ENCODE measurements at regions not wholly inside any gene's neighbourhood (a gene's known extent, or its start where the extent isn't known, plus 50 kb on each side); places are given as distances from the start of the nearest gene placed in this dataset.
"Not testable (repeated sequence)": the region's sequence is repeated elsewhere in the genome, so short reads cannot be mapped to it uniquely, and the experiment has no call there.

GRCh38 chr3:190989218-190989617, 126.7 kb upstream of the GMNC start:
- intact Hi-C loops (cut with micrococcal nuclease) = no loop called here

DNA sequence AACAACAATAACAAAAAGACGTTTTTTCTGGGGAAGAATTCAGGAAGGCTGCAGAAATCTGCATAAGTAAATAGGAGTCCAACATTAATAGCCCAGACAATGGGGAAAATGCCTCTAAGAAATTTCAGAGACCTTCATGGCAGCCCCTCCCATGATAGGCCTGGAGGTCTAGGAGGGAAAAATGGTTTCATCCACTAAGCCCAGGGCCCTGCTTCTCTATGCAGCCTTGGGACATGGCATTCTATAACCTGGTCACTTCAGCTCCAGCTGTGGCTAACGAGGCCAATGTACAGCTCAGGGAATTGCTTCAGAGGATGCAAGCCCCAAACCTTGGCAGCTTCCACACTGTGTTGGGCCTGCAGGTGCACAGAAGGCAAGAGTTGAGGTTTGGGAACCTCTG, 125.6 kb upstream of the GMNC start:
- intact Hi-C loops (cut with micrococcal nuclease) = no loop called here

DNA sequence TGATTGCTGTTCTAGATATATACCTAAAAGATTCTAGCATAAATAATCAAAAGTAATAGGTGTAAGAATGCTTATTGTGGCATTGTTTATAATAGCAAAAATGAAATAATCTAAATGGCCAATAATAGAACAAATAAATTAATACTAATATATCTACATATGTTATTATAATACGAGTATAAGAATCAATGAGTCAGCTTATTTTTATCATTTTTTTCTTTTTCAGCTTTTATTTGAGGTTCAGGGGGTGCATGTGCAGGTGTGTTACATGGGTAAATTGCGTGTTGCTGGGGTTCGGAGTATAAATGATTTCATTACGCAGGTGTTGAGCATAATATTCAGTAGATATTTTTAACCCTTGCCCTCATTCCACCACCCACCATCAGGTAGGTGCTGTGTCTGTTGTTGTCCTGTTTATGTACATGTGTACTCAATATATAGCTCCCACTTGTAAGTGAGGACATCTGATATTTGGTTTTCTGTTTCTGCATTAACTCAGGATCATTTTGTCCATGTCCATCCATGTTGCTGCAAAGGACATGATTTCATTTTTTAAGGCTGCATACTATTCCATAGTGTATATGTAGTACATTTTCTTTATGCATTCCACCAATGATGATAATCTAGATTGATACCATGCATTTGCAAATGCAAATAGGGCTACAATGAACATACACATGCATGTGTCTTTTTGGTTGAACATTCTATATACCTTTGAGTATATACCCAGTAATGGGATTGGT, 122.2 kb upstream of the GMNC start:
- intact Hi-C loops (cut with micrococcal nuclease) = no loop called here

- intact Hi-C loops (cut with micrococcal nuclease) = no loop called here
Observed at GRCh38 chr3:190983875-190984274, 121.4 kb upstream of the GMNC start.

- intact Hi-C loops (cut with micrococcal nuclease) = no loop called here
Observed at GRCh38 chr3:190973771-190974170, 111.3 kb upstream of the GMNC start.

DNA sequence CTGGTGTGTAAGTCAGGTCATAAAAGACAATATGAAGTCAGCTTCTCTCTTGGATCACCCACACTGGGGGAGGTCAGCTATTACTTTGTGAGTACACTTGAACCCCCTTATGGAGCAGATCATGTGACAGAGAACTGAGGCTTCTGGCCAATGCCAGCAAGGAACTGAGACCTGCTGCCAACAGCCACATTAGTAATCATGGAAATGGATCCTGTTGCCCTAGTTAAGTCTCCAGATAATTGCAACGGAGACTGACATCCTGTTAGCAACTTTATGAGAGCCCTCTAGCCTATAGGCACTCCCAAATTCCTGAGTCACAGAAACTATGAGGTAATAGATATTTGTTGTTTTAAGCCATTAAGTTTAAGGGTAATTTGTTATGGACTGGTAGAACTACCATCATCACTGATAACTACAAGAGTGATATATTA, 110.4 kb upstream of the GMNC start:
- intact Hi-C loops (cut with micrococcal nuclease) = no loop called here

GRCh38 chr3:190972196-190972595, 109.7 kb upstream of the GMNC start:
- intact Hi-C loops (cut with micrococcal nuclease) = no loop called here

GRCh38 chr3:190970560-190970959, 108.1 kb upstream of the GMNC start:
- intact Hi-C loops (cut with micrococcal nuclease) = no loop called here

DNA sequence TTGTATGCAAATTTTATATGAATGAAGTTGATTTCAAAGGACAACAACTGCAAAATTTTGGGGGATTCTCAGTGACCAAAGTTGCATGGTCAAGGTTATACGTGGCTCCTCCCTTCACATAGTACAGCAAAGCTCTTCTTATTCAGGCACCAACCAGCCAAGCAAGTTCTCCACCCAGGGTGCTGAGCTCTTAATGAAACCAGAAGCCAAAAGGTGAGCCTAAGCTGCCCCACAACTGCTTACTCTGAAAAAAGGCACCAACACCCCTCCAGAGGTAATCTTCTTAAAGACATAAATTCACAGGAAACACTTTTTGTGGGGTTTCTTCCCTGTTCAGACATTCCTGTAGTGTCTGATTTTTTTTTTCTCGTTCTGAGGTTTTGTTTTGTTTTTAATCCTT, 106.1 kb upstream of the GMNC start:
- intact Hi-C loops (cut with micrococcal nuclease) = no loop called here

- intact Hi-C loops (cut with micrococcal nuclease) = not testable (repeated sequence)
Observed at GRCh38 chr3:190964931-190965330, 102.4 kb upstream of the GMNC start.

- intact Hi-C loops (cut with micrococcal nuclease) = no loop called here
Observed at GRCh38 chr3:190959077-190959476, 96.6 kb upstream of the GMNC start.

- intact Hi-C loops (cut with micrococcal nuclease) = no loop called here
Observed at GRCh38 chr3:190941694-190942260, 79.3 kb upstream of the GMNC start.

GRCh38 chr3:190934616-190935015, 72.1 kb upstream of the GMNC start:
- intact Hi-C loops (cut with micrococcal nuclease) = not testable (repeated sequence)

GRCh38 chr3:190926619-190927018, 64.1 kb upstream of the GMNC start:
- intact Hi-C loops (cut with micrococcal nuclease) = no loop called here

DNA sequence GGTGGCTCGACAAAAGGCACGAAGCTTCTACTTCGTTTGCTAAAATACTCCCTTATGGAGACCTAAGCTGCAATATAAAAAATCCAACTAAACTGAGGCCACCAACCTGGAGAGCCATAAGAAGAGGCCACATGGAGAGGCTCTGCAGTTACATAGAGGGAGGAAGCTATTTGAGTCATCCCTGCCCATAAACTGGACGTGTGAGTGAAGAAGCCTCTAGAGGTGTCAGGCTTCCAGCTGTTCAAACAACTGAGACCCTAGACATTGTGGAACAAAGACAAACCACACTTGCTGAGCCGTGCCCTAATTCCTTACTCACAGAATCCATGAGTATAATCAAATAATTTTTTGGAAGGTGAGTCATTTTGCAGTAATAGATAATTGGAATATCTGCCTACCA, 50.2 kb upstream of the GMNC start:
- intact Hi-C loops (cut with micrococcal nuclease) = no loop called here
